ENCODE measurements at regions not wholly inside any gene's neighbourhood (a gene's known extent, or its start where the extent isn't known, plus 50 kb on each side); places are given as distances from the start of the nearest gene placed in this dataset.

GRCh38 chr1:110816945-110817344 lies 56.0 kb upstream of the CD53 start:
- ATAC-seq = peak in 1 of 2 donors; percentile 30
- Mint-ChIP-seq H3K36me3 (no peaks in the 10 kb centered on the region), H3K27ac (no peak overlapping the region), H3K9me3 (peaks cover 0 to 3% of the 10 kb centered on the region in 2 donors)
- no peak for DNase-seq (ENCODE audit: low spot score in 2 of 2)

GRCh38 chr1:110811529-110811928 lies 61.4 kb upstream of the CD53 start:
- ATAC-seq (no peak), DNase-seq (ENCODE audit: low spot score in 2 of 2) (no peak)
- no peaks in the 10 kb centered on the region for H3K36me3 Mint-ChIP-seq
- H3K27ac Mint-ChIP-seq = no peak overlapping the region
- H3K9me3 Mint-ChIP-seq = peaks cover 5% of the 10 kb centered on the region in 2 donors

GRCh38 chr1:110800079-110800478 lies 72.9 kb upstream of the CD53 start:
- DNase-seq (ENCODE audit: low spot score in 2 of 2) = no peak
- peaks cover 0 to 10% of the 10 kb centered on the region in 2 donors for H3K36me3 Mint-ChIP-seq
- H3K9me3 Mint-ChIP-seq = peaks cover 0 to 4% of the 10 kb centered on the region in 2 donors
- H3K27ac Mint-ChIP-seq = no peak overlapping the region
- ATAC-seq = no peak

GRCh38 chr1:110798691-110799256 lies 74.2 kb upstream of the CD53 start:
- DNase-seq (ENCODE audit: low spot score in 2 of 2) = no peak
- ATAC-seq = no peak
- H3K9me3 Mint-ChIP-seq = peaks cover 0 to 12% of the 10 kb centered on the region in 2 donors
- no peak overlapping the region for H3K27ac Mint-ChIP-seq
- peaks cover 4 to 10% of the 10 kb centered on the region in 2 donors for H3K36me3 Mint-ChIP-seq

GRCh38 chr1:110788673-110789072 lies 84.3 kb upstream of the CD53 start:
- H3K36me3 Mint-ChIP-seq = peaks cover 22 to 24% of the 10 kb centered on the region in 2 donors
- DNase-seq (ENCODE audit: low spot score in 2 of 2) = no peak
- no peak for ATAC-seq
- no peak overlapping the region for H3K27ac Mint-ChIP-seq
- H3K9me3 Mint-ChIP-seq = peaks cover 16 to 28% of the 10 kb centered on the region in 2 donors

- peaks cover 13 to 18% of the 10 kb centered on the region in 2 donors for H3K36me3 Mint-ChIP-seq
These were observed 85.4 kb upstream of the CD53 start for GRCh38 chr1:110787328-110788071.

GRCh38 chr1:110786802-110787327 lies 86.1 kb upstream of the CD53 start:
- peaks cover 9 to 11% of the 10 kb centered on the region in 2 donors for H3K36me3 Mint-ChIP-seq
- DNase-seq (ENCODE audit: low spot score in 2 of 2) (no peak), ATAC-seq (peak in 1 of 2 donors; percentile 32)
- peaks cover 13 to 18% of the 10 kb centered on the region in 2 donors for H3K9me3 Mint-ChIP-seq
- H3K27ac Mint-ChIP-seq = peak overlapping the region; percentile 32 to 63

More at GRCh38 chr1:110787328-110788071, 85.4 kb upstream of the CD53 start:
- H3K9me3 Mint-ChIP-seq = peaks cover 13 to 18% of the 10 kb centered on the region in 2 donors
- peak; percentile 68 to 74 for ATAC-seq
- no peak for DNase-seq (ENCODE audit: low spot score in 2 of 2)
- peak overlapping the region; percentile 63 to 85 for H3K27ac Mint-ChIP-seq

- H3K9me3 Mint-ChIP-seq = peaks cover 13 to 18% of the 10 kb centered on the region in 2 donors
- DNase-seq (ENCODE audit: low spot score in 2 of 2) = no peak
- ATAC-seq = no peak
- no peak overlapping the region for H3K27ac Mint-ChIP-seq
- H3K36me3 Mint-ChIP-seq = peaks cover 9 to 11% of the 10 kb centered on the region in 2 donors
These were observed 87.3 kb upstream of the CD53 start for GRCh38 chr1:110785612-110786011.

- Mint-ChIP-seq H3K27ac (no peak overlapping the region), H3K9me3 (peaks cover 13 to 17% of the 10 kb centered on the region in 2 donors), H3K36me3 (peaks cover 9 to 11% of the 10 kb centered on the region in 2 donors)
- DNase-seq (ENCODE audit: low spot score in 2 of 2) = no peak
- ATAC-seq = no peak
These were observed 87.9 kb upstream of the CD53 start for GRCh38 chr1:110785055-110785454.

GRCh38 chr1:110783292-110783918 lies 89.5 kb upstream of the CD53 start:
- DNase-seq (ENCODE audit: low spot score in 2 of 2) (peak in 1 of 2 donors; percentile 56), ATAC-seq (peak; percentile 53 to 71)
- Mint-ChIP-seq H3K9me3 (peaks cover 3 to 4% of the 10 kb centered on the region in 2 donors), H3K36me3 (peaks cover 2% of the 10 kb centered on the region in 2 donors), H3K27ac (no peak overlapping the region)

- Mint-ChIP-seq H3K9me3 (peaks cover 0 to 3% of the 10 kb centered on the region in 2 donors), H3K36me3 (no peaks in the 10 kb centered on the region), H3K27ac (no peak overlapping the region)
- ATAC-seq (no peak), DNase-seq (ENCODE audit: low spot score in 2 of 2) (no peak)
These were observed 91.4 kb upstream of the CD53 start for GRCh38 chr1:110781525-110781924.

- no peaks in the 10 kb centered on the region for H3K36me3 Mint-ChIP-seq
These were observed 92.1 kb upstream of the CD53 start for GRCh38 chr1:110780600-110781484.

GRCh38 chr1:110779636-110780035 lies 93.3 kb upstream of the CD53 start:
- Mint-ChIP-seq H3K36me3 (no peaks in the 10 kb centered on the region), H3K27ac (no peak overlapping the region), H3K9me3 (no peaks in the 10 kb centered on the region)
- no peak for ATAC-seq
- no peak for DNase-seq (ENCODE audit: low spot score in 2 of 2)

More at GRCh38 chr1:110780600-110781484, 92.1 kb upstream of the CD53 start:
- H3K27ac Mint-ChIP-seq = no peak overlapping the region
- ATAC-seq (peak; percentile 70 to 71), DNase-seq (ENCODE audit: low spot score in 2 of 2) (peak; percentile 73 to 84)
- peaks cover 0 to 3% of the 10 kb centered on the region in 2 donors for H3K9me3 Mint-ChIP-seq

- ATAC-seq = no peak
- no peak for DNase-seq (ENCODE audit: low spot score in 2 of 2)
- Mint-ChIP-seq H3K36me3 (no peaks in the 10 kb centered on the region), H3K9me3 (no peaks in the 10 kb centered on the region), H3K27ac (no peak overlapping the region)
These were observed 94.1 kb upstream of the CD53 start for GRCh38 chr1:110778821-110779220.

- Mint-ChIP-seq H3K27ac (no peak overlapping the region), H3K36me3 (no peaks in the 10 kb centered on the region), H3K9me3 (no peaks in the 10 kb centered on the region)
- DNase-seq (ENCODE audit: low spot score in 2 of 2) (no peak), ATAC-seq (no peak)
These were observed 95.7 kb upstream of the CD53 start for GRCh38 chr1:110777228-110777627.

GRCh38 chr1:110774398-110774797 lies 98.5 kb upstream of the CD53 start:
- ATAC-seq = no peak
- no peak for DNase-seq (ENCODE audit: low spot score in 2 of 2)

More at GRCh38 chr1:110774398-110774797, 98.5 kb upstream of the CD53 start:
- H3K9me3 Mint-ChIP-seq = no peaks in the 10 kb centered on the region
- H3K36me3 Mint-ChIP-seq = no peaks in the 10 kb centered on the region
- no peak overlapping the region for H3K27ac Mint-ChIP-seq
